GM18867 (cell line): ENCODE measurements at regions not wholly inside any gene's neighbourhood (a gene's known extent, or its start where the extent isn't known, plus 50 kb on each side); places are given as distances from the start of the nearest gene placed in this dataset.

Source experiments
- ATAC-seq: cut with Tn5 transposase; IDR thresholded peaks from one replicate; pipeline ENCODE4 v1.9.1; 2021; ENCODE audit warnings: mild to moderate bottlenecking, moderate library complexity; ENCODE audit not compliant: unreplicated experiment

DNA sequence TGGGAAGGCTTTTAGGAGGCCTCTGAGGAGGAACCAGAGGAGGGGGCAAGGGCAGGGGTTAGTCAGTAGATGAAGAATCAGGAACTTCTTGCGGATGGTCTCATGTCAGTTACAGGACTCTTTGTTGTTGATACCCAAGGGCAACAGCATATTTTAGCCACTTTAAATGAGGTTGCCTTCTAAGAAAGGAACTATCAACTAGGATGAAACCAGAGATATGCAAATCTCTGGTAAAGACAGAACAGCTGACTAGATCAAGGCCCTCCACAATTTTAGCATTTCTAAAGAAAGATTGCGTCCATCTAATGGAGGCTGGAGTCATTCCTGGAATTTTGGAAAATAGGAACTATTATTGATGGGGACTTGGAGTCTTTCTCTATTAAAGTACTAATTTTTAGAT, 57.7 kb upstream of the KLF4 start:
- ATAC-seq = no peak

GRCh38 chr9:107546859-107547258, 57.3 kb upstream of the KLF4 start:
- no peak for ATAC-seq

DNA sequence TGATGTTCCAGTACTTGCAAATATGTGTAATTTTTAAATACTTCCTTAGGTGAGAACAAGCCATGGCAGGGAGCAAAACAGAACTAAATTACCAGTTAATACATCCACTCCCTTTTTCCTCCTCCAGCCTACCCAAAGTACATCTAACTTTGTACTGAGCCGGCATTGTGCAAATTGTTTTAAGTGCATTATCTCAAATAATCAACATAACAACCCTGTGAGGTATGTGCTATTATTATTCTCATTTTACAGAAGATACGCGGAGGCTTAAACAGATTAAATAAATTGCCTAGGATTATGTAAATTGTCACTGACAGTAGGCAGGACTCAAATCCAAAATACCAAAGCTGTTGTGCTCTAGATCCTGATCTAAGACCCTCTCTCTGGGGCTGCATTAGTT, 55.5 kb upstream of the KLF4 start:
- ATAC-seq = no peak

- ATAC-seq = no peak
These were observed 53.0 kb upstream of the KLF4 start for GRCh38 chr9:107542411-107543157.

DNA sequence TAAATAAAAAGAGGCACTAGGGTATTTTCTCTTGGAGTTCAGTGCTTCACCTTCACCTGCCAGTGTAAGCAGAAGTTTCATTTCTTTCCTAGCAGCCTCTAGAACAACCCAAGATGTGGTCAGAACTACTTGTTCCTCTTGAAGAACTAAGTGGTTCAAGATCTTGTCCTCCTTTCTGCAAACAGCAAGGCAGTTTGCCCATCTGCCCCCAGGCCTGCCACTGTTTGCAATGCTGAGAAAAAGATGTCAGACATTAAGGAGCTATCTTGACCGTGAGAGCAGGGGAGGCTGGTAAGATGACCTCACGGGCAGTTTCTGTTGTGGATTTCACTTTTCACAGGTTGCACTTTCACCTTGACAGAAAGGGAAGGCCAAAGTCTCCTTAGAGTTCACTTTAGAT, 52.0 kb upstream of the KLF4 start:
- peak; percentile 87 for ATAC-seq

DNA sequence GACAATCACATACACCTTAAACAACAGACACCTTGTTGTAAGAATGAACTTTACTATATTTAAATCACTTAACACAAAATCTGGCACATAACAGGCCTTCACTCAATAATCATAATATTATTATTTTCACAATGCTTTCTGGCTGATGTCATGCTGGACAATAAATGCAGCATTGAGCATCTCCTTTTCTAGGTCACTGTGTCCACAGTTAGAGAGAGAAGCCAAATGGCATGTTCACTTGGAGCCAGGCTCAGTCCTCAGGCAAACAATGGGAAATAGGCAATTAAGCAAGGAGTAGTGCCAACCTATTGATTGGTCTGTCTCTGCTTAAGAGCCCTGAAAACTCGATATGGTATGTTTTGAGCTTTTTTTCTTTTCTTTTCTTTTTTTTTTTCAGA, 50.6 kb upstream of the KLF4 start:
- ATAC-seq = no peak

GRCh38 chr9:107539427-107540163, 50.0 kb upstream of the KLF4 start:
- no peak for ATAC-seq
